GM21723 (cell line): ENCODE measurements at regions not wholly inside any gene's neighbourhood (a gene's known extent, or its start where the extent isn't known, plus 50 kb on each side); places are given as distances from the start of the nearest gene placed in this dataset.
"Not testable (repeated sequence)": the region's sequence is repeated elsewhere in the genome, so short reads cannot be mapped to it uniquely, and the experiment has no call there.

Experiments used
- ATAC-seq: cut with Tn5 transposase; IDR thresholded peaks from one replicate; pipeline ENCODE4 v1.9.1; 2021; ENCODE audit warnings: mild to moderate bottlenecking, moderate library complexity; ENCODE audit not compliant: unreplicated experiment

GRCh38 chr14:25350021-25350420, 300.1 kb upstream of the STXBP6 start:
- ATAC-seq, result no peak

DNA sequence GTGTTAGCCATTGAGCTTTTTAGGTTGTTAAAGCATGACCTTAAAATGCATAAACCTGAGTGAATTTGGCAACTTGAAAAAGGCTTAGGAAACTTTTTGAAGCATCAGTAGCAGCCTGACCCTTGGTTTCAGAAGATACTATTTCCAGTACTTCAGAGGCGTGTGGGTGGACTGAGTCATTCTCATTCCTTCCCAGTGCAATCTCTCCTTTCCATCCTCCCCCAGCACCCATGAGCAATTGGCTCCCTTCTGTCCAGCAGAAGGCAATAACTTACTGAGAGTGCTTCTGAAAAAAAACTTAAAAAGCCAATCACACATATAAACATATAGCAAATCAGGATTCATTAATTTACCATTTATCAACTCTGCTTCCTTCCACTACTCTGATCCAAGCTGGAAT, 299.3 kb upstream of the STXBP6 start:
- no peak for ATAC-seq

DNA sequence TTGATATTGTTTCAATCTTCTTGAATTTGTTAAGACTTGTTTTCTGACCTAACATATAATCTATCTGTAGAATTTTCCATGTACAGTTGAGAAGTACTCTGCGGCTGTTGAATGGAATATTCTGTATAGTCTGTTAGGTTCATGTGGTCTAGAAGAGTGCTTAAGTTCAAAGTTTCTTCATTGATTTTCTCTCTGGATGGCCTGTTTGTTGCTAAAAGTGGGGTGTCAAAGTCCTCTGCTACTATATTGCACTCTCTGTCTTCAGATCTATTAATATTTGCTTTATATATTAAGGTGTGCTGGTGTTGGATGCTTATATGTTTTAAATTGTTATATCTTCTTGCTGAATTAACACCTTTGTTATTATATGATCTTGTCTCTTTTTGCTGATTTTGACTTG, 290.9 kb upstream of the STXBP6 start:
- ATAC-seq, result no peak

GRCh38 chr14:25322784-25323183, 272.8 kb upstream of the STXBP6 start:
- ATAC-seq, result no peak

DNA sequence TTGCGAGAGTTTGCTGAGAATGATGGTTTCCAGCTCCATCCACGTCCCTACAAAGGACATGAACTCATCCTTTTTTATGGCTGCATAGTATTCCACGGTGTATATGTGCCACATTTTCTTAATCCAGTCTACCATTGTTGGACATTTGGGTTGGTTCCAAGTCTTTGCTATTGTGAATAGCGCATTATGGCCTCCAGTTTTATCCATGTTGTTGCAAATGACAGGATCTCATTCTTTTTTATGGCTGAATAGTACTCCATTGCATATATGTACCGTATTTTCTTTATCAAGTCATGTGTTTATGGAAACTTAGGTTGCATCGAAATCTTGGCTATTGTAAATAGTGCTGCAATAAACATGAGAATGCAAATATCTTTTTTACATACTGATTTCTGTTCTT, 266.1 kb upstream of the STXBP6 start:
- ATAC-seq, result not testable (repeated sequence)

DNA sequence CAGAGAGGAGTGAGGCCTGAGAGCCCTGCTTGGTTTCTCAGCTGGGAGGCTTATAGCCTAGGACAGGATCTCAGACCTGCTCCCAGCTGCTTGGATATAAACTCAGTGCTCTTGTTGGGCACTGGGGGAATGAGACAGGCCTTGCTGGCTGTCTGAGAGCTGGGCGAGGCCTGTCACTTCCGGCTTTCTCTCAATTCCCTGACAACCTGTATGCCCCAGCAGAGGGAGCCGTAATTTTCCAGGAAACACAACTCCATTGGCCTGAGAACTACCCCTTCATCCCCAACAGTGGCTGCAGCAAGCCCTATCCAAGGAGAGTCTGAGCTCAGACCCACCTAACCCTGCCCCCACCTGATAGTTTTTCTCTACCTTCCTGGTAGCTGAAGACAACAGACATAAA, 258.3 kb upstream of the STXBP6 start:
- ATAC-seq, result no peak

DNA sequence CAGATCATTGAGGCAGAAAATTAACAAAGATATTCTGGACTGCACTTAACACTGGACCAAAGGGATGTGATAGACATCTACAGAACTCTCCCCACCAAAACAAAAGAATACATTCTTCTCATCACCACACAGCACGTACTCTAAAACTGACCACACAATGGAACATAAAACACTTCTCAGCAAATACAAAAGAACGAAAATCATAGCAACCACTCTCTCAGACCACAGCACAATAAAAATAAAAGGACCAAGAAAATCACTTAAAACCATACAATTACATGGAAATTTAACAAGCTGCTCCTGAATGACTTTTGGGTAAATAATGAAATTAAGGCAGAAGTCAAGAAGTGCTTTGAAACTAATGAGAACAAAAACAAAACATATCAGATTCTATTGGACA, 254.0 kb upstream of the STXBP6 start:
- ATAC-seq, result no peak

- ATAC-seq, result no peak
Measured at GRCh38 chr14:25298238-25298637, 248.3 kb upstream of the STXBP6 start.

- ATAC-seq, result not testable (repeated sequence)
Measured at GRCh38 chr14:25290154-25290553, 240.2 kb upstream of the STXBP6 start.

DNA sequence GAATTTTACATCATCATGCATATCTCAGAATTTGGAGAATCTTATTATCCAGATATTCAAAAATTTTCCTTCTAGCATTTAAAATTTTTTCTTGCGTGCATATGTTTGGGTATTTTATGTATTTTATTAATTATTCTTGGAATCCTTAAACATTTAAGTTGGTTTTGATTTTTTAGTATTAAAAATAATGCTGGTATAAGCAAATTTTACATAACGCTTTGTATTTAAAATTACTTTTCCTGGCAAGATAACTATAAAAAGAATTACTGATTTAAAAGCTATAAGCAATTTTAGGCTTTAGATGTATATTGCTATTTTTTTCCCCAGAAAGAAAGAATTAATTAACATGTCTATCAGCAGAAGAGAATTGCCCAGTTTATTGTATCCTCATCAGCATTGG, 224.6 kb upstream of the STXBP6 start:
- ATAC-seq, result no peak

GRCh38 chr14:25267186-25267585, 217.2 kb upstream of the STXBP6 start:
- no peak for ATAC-seq

- no peak for ATAC-seq
Measured at GRCh38 chr14:25259470-25259869, 209.5 kb upstream of the STXBP6 start.

- no peak for ATAC-seq
Measured at GRCh38 chr14:25252793-25253192, 202.8 kb upstream of the STXBP6 start.

DNA sequence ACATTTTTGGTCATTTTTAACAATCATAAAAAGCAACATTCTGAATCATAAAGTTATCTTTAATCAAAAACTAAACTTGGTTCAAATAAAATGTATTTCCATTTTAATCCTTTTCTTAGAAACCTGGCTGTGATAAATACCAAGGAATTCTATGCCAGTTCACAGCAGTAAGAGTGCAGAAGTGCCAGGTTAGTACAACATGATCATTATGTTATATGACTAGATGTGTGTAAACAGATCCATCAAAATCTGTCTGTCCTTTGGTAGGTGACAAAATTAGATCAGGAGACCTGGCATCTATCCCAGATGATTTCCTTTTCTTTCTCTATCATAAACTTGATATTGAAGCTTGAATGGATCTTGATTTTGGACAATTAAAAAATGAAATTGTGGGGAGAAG, 200.6 kb upstream of the STXBP6 start:
- ATAC-seq, result no peak

GRCh38 chr14:25247609-25248008, 197.7 kb upstream of the STXBP6 start:
- no peak for ATAC-seq

DNA sequence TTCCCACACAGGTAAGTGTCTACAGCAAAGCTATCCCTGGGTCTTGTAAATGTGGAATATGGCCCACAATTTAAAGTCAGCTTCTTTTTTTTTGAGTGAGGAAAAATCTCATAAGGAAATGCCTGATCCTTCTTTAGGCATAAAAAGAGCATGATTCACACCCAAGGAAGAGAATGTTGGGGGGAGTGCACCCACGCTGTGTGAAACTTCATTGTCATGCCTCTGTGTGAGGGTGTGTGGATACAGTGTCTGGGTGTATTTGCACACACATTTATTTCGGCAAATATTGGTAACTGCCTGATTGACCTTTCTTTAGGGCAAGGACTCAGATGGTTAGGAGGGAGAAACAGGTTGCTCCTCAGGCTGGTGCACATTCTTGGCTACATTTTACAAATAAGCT, 196.8 kb upstream of the STXBP6 start:
- ATAC-seq, result no peak

GRCh38 chr14:25239170-25239569, 189.2 kb upstream of the STXBP6 start:
- ATAC-seq, result no peak

GRCh38 chr14:25237845-25238244, 187.9 kb upstream of the STXBP6 start:
- ATAC-seq, result no peak

DNA sequence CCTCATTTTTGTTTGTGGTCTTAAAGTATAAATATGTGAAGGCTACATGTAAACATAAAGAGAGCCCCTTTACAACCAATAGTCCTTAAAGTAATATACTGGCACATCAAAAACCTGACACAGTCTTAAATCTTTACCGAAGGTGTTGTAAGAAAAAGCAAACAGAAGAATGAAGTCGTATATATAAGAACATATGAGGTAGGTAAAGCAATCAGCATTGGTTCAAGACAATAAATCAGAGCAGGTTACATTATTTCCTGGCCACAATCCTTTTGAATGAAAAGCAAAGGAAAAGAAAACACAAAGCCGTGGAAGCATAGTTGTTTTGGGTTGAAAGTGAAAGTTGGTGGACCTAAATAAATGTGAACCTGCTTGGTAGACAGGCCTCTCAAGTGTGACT, 183.7 kb upstream of the STXBP6 start:
- ATAC-seq, result no peak

GRCh38 chr14:25231004-25231403, 181.1 kb upstream of the STXBP6 start:
- ATAC-seq, result no peak

GRCh38 chr14:25226214-25226613, 176.3 kb upstream of the STXBP6 start:
- ATAC-seq, result no peak

DNA sequence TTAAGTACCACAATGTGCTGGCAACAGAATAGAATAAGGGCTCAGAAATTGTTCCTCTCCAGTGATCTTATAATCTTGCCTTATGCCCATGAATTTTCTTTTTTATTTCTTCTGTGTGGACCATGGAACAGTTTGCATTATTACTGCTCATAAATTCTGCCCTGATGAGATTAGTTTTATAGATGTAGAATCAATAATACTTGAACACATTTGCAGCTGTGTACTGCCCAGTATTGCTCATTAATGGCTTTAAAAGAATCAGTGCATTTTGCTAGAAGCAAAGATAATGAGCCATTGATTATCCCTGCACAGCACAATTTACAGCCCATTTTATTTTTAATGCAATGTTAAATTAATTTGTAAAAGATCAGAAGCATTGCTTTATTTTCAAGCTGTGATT, 172.3 kb upstream of the STXBP6 start:
- ATAC-seq, result no peak

- ATAC-seq, result no peak
Measured at GRCh38 chr14:25220514-25220913, 170.6 kb upstream of the STXBP6 start.

GRCh38 chr14:25215607-25216006, 165.7 kb upstream of the STXBP6 start:
- ATAC-seq, result no peak
